ENCODE measurements at regions not wholly inside any gene's neighbourhood (a gene's known extent, or its start where the extent isn't known, plus 50 kb on each side); places are given as distances from the start of the nearest gene placed in this dataset.

DNA sequence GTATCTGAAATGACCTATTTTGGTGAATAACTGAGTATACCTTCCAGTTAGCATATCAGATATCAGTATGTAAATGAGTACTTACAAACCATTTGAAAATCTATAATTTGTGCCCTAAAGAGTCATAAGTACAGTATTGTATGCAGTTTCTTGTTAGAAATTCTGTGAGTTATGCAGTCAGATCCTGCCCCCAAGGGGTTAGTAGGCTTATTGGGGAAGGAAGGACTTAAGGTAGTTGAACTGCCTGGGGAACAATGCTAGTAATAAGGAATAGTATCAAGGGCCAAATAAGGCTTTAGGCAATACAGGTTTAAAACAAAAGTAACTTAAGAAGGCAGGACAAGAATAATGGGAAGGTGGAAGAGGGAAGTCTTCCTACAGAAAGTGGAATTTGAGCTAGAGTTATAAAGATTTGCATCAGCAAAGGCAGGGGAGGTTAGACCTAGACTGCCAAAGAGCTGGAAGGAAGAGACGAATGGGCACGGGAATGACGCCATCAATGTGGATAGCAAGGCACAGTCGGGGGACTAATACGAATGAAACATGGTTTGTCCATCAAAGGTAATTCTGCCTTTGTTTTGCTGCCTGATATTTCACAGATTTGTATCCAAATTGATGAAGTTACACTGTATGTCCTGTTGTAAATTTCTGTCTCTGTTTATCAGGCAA is 182.9 kb upstream of the DPYD start:
- TF ChIP-seq, protein P1, sequence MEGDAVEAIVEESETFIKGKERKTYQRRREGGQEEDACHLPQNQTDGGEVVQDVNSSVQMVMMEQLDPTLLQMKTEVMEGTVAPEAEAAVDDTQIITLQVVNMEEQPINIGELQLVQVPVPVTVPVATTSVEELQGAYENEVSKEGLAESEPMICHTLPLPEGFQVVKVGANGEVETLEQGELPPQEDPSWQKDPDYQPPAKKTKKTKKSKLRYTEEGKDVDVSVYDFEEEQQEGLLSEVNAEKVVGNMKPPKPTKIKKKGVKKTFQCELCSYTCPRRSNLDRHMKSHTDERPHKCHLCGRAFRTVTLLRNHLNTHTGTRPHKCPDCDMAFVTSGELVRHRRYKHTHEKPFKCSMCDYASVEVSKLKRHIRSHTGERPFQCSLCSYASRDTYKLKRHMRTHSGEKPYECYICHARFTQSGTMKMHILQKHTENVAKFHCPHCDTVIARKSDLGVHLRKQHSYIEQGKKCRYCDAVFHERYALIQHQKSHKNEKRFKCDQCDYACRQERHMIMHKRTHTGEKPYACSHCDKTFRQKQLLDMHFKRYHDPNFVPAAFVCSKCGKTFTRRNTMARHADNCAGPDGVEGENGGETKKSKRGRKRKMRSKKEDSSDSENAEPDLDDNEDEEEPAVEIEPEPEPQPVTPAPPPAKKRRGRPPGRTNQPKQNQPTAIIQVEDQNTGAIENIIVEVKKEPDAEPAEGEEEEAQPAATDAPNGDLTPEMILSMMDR (conservative IDR thresholded peaks at IDR 0.05; ENCODE audit: low read depth, low read length) = no peak
- TF ChIP-seq EZH2phosphoT487 (IDR thresholded peaks at IDR 0.05; ENCODE audit: borderline replicate concordance, low read length) (no peak), EZH2 (IDR thresholded peaks at IDR 0.05; ENCODE audit: low read length, unreplicated experiment) (no peak)
- H3K79me2 ChIP-seq (ENCODE audit: low read length) = no peaks in the 10 kb centered on the region
- H3K9me2 ChIP-seq (replicated peaks; ENCODE audit: low read length) = no peaks in the 10 kb centered on the region
- 0 out of 2 replicates have a peak, but pooled peaks cover 3% of the 10 kb centered on the region for H3K9me3 ChIP-seq (ENCODE audit: low read length)
- ATAC-seq (peak; percentile 43), DNase-seq (peak; percentile 23)
- H3K4me3 ChIP-seq (ENCODE audit: low read length) = no peak overlapping the region
- peaks cover 14% of the 10 kb centered on the region; the same call in 1 of the 2 replicates for H3K36me3 ChIP-seq (ENCODE audit: low read depth, low read length)
- BruUV-seq (replicated peaks) = no TSS peak
- CTCF ChIA-PET = no interaction called here
- no peak overlapping the region for H3K4me2 ChIP-seq (ENCODE audit: low read length)
- POLR2A ChIA-PET (ENCODE audit: unreplicated experiment) = no interaction called here
- no peaks in the 10 kb centered on the region for H3K27me3 ChIP-seq (ENCODE audit: low read length)
- no peaks in the 10 kb centered on the region for H4K20me1 ChIP-seq (ENCODE audit: low read length)
- H3F3A ChIP-seq (ENCODE audit: low read length, unreplicated experiment) = no peaks in the 10 kb centered on the region
- H3K27ac ChIP-seq (ENCODE audit: low read length) = no peak overlapping the region
- H3K4me1 ChIP-seq (ENCODE audit: insufficient read depth, low read length) = peaks cover 27% of the 10 kb centered on the region
- H2AFZ ChIP-seq (ENCODE audit: low read length) = no peak overlapping the region
- intact Hi-C loops (cut with micrococcal nuclease) = loop anchor here (2.0 kb wide), 1 partner anchor 15 kb away; no protein-coding TSS in a partner anchor
- no peak overlapping the region for H3K9ac ChIP-seq (ENCODE audit: low read length)

- H3K79me2 ChIP-seq (ENCODE audit: low read length) = no peaks in the 10 kb centered on the region
- peak overlapping the region; percentile 12 for H3K4me2 ChIP-seq (ENCODE audit: low read length)
- no peak for TF ChIP-seq EZH2 (IDR thresholded peaks at IDR 0.05; ENCODE audit: low read length, unreplicated experiment)
- no peak for TF ChIP-seq EZH2phosphoT487 (IDR thresholded peaks at IDR 0.05; ENCODE audit: borderline replicate concordance, low read length)
- TF ChIP-seq, protein P1 (conservative IDR thresholded peaks at IDR 0.05; ENCODE audit: low read depth, low read length) = no peak
- H3K4me1 ChIP-seq (ENCODE audit: insufficient read depth, low read length) = peaks cover 27% of the 10 kb centered on the region
- H3K9me2 ChIP-seq (replicated peaks; ENCODE audit: low read length) = no peaks in the 10 kb centered on the region
- intact Hi-C loops (cut with micrococcal nuclease) = loop anchor here (2.0 kb wide), 1 partner anchor 14 kb away; no protein-coding TSS in a partner anchor
- no peak overlapping the region for H3K4me3 ChIP-seq (ENCODE audit: low read length)
- no peaks in the 10 kb centered on the region for H3F3A ChIP-seq (ENCODE audit: low read length, unreplicated experiment)
- no peaks in the 10 kb centered on the region for H3K27me3 ChIP-seq (ENCODE audit: low read length)
- H3K27ac ChIP-seq (ENCODE audit: low read length) = peak overlapping the region; percentile 24
- 0 out of 2 replicates have a peak overlapping the region, but pooled peaks have one; percentile 13 for H2AFZ ChIP-seq (ENCODE audit: low read length)
- H3K9ac ChIP-seq (ENCODE audit: low read length) = no peak overlapping the region
- POLR2A ChIA-PET (ENCODE audit: unreplicated experiment) = no interaction called here
- H4K20me1 ChIP-seq (ENCODE audit: low read length) = no peaks in the 10 kb centered on the region
- CTCF ChIA-PET = no interaction called here
- peaks cover 7% of the 10 kb centered on the region; the same call in 1 of the 2 replicates for H3K36me3 ChIP-seq (ENCODE audit: low read depth, low read length)
- peak; percentile 60; the same call in 1 of the 2 replicates for ATAC-seq
- BruUV-seq (replicated peaks) = no TSS peak
- H3K9me3 ChIP-seq (ENCODE audit: low read length) = no peaks in the 10 kb centered on the region
- peak; percentile 44 for DNase-seq
Measured at GRCh38 chr1:98102345-98103030, 181.7 kb upstream of the DPYD start.

- H3K36me3 ChIP-seq (ENCODE audit: low read depth, low read length) = no peaks in the 10 kb centered on the region
- no peak overlapping the region for H2AFZ ChIP-seq (ENCODE audit: low read length)
- no peak overlapping the region for H3K4me2 ChIP-seq (ENCODE audit: low read length)
- H3K27ac ChIP-seq (ENCODE audit: low read length) = no peak overlapping the region
- H3K9me3 ChIP-seq (ENCODE audit: low read length) = no peaks in the 10 kb centered on the region
- intact Hi-C loops (cut with micrococcal nuclease) = no loop called here
- H4K20me1 ChIP-seq (ENCODE audit: low read length) = no peaks in the 10 kb centered on the region
- no peak overlapping the region for H3K4me3 ChIP-seq (ENCODE audit: low read length)
- TF ChIP-seq, protein P1 (conservative IDR thresholded peaks at IDR 0.05; ENCODE audit: low read depth, low read length) = no peak
- TF ChIP-seq EZH2phosphoT487 (IDR thresholded peaks at IDR 0.05; ENCODE audit: borderline replicate concordance, low read length) = no peak
- TF ChIP-seq EZH2 (IDR thresholded peaks at IDR 0.05; ENCODE audit: low read length, unreplicated experiment) = no peak
- no peaks in the 10 kb centered on the region for H3K79me2 ChIP-seq (ENCODE audit: low read length)
- H3K27me3 ChIP-seq (ENCODE audit: low read length) = no peaks in the 10 kb centered on the region
- no peaks in the 10 kb centered on the region for H3K9me2 ChIP-seq (replicated peaks; ENCODE audit: low read length)
- ATAC-seq = no peak
- ChIA-PET POLR2A (ENCODE audit: unreplicated experiment) (interaction anchor here (0.6 kb wide), 1 partner anchor 45 kb away, joined by 3 read pairs; no protein-coding TSS in a partner anchor), CTCF (no interaction called here)
- H3K9ac ChIP-seq (ENCODE audit: low read length) = no peak overlapping the region
- no peak for DNase-seq
- no peaks in the 10 kb centered on the region for H3F3A ChIP-seq (ENCODE audit: low read length, unreplicated experiment)
- no TSS peak for BruUV-seq (replicated peaks)
- H3K4me1 ChIP-seq (ENCODE audit: insufficient read depth, low read length) = peaks cover 27% of the 10 kb centered on the region
Measured at GRCh38 chr1:98101364-98101763, 180.5 kb upstream of the DPYD start.
